Panc1 (cell line): ENCODE measurements at regions not wholly inside any gene's neighbourhood (a gene's known extent, or its start where the extent isn't known, plus 50 kb on each side); places are given as distances from the start of the nearest gene placed in this dataset.

ENCODE experiments used
- ATAC-seq: fragments of 200-7000 bp; cut with Tn5 transposase; 2 replicates; pipeline ENCODE4 v1.9.1; 2020; ENCODE audit warnings: mild to moderate bottlenecking, moderate library complexity
- BruUV-seq: library from RNA; stranded (reverse); fragments of 400-500 nt; replicated peaks from 2 replicates; lab custom pipeline; 2021; lab: Mats Ljungman, UMichigan
- CTCF ChIA-PET: fragments of 300-600 bp; sonication (Branson Sonifier 250); formaldehyde crosslinking; loops from one replicate; lab custom pipeline; 2022; ENCODE audit warnings: antibody characterized with exemption; lab: Charles Lee
- POLR2A ChIA-PET: fragments of 300-600 bp; sonication (Branson Sonifier 250); formaldehyde crosslinking; loops from one replicate; lab custom pipeline; 2022; ENCODE audit warnings: antibody characterized with exemption; lab: Charles Lee
- DNase-seq: peaks from one replicate; pipeline ENCODE4 v3.0.0-alpha.2; 2010; ENCODE audit warnings: low read depth, low spot score
- H3K27ac ChIP-seq: 2 replicates; pipeline ENCODE4 v1.5.1; 2011; ENCODE audit warnings: mild to moderate bottlenecking, low read length, inconsistent platforms
- H3K27me3 ChIP-seq: fragments of 200-500 bp; sonication (Bioruptor generic); 2 replicates; pipeline ENCODE4 v1.6.0; 2014; ENCODE audit warnings: low read length, inconsistent platforms; ENCODE audit not compliant: control insufficient read depth, insufficient read depth
- H3K36me3 ChIP-seq: fragments of 200-500 bp; sonication (Bioruptor generic); 2 replicates; pipeline ENCODE4 v1.5.1; 2014; ENCODE audit warnings: inconsistent platforms, mild to moderate bottlenecking, low read length, moderate library complexity; ENCODE audit not compliant: control insufficient read depth, insufficient read depth
- H3K4me1 ChIP-seq: 2 replicates; pipeline ENCODE4 v1.5.1; 2011; ENCODE audit warnings: inconsistent platforms, mild to moderate bottlenecking, low read length, moderate library complexity; ENCODE audit not compliant: control insufficient read depth, insufficient read depth
- H3K4me3 ChIP-seq, 2 experiments: 2 replicates each; pipeline ENCODE4 v1.5.1; 2011 to 2012; ENCODE audit warnings: low read depth in 2 of 2, low read length in 2 of 2, mild to moderate bottlenecking in 2 of 2, inconsistent platforms in 1 of 2, moderate library complexity in 1 of 2
- H3K9me3 ChIP-seq: fragments of 200-500 bp; sonication (Bioruptor generic); 2 replicates; pipeline ENCODE4 v1.5.1; 2014; ENCODE audit warnings: low read depth, mild to moderate bottlenecking, inconsistent platforms, low read length, moderate library complexity; ENCODE audit not compliant: control insufficient read depth, insufficient read depth
- CTCF ChIP-seq: fragments of 450-650 bp; IDR thresholded peaks from 2 replicates; pipeline ENCODE4 v1.5.1; 2017; ENCODE audit warnings: mild to moderate bottlenecking
- POLR2AphosphoS5 ChIP-seq: IDR thresholded peaks from 2 replicates; pipeline ENCODE4 v1.6.1; 2012; ENCODE audit warnings: mild to moderate bottlenecking, low read depth, low read length, moderate library complexity
- REST ChIP-seq, 2 experiments: IDR thresholded peaks; 2 replicates each; pipeline ENCODE4 v1.6.1; 2011 to 2012; ENCODE audit warnings: low read depth in 2 of 2, control low read depth in 1 of 2, low read length in 1 of 2, mild to moderate bottlenecking in 1 of 2, moderate library complexity in 1 of 2; ENCODE audit not compliant: insufficient read depth in 1 of 2
- SIN3A ChIP-seq: IDR thresholded peaks from 2 replicates; pipeline ENCODE4 v1.6.1; 2012; ENCODE audit warnings: low read depth, mild to moderate bottlenecking, low read length, moderate library complexity, borderline replicate concordance; ENCODE audit not compliant: insufficient read depth
- TCF7L2 ChIP-seq: IDR thresholded peaks from 2 replicates; pipeline ENCODE4 v1.6.1; 2011; ENCODE audit warnings: mild to moderate bottlenecking, low read depth, low read length, inconsistent platforms
- in situ Hi-C: cut with HindIII; loops from 2 replicates; pipeline ENCODE4 v1.10.0; 2016; ENCODE audit warnings: low sequenced_read_pairs, low pct_unique_long_range_greater_than_20kb
- intact Hi-C: fragments of 100-400 bp; cut with micrococcal nuclease; formaldehyde crosslinking; loops from one replicate; pipeline ENCODE4 v1.10.0; 2022; ENCODE audit not compliant: unreplicated experiment

- Histone ChIP-seq H3K27ac (no peak overlapping the region), H3K9me3 (no peaks in the 10 kb centered on the region), H3K4me3 (no peak overlapping the region), H3K4me1 (no peaks in the 10 kb centered on the region), H3K36me3 (no peaks in the 10 kb centered on the region), H3K27me3 (no peaks in the 10 kb centered on the region)
- in situ Hi-C loops = no loop called here
- intact Hi-C loops = no loop called here
- POLR2A ChIA-PET = no interaction called here
- no peak for DNase-seq
- BruUV-seq = no TSS peak
- no peak for ATAC-seq
- CTCF ChIA-PET = no interaction called here
- TF ChIP-seq SIN3A = no peak
- TF ChIP-seq REST (IDR thresholded peaks at IDR 0.05; ENCODE audit: insufficient read depth in 1 of 2, low read depth in 2 of 2, low read length in 1 of 2) = no peak
- TF ChIP-seq POLR2AphosphoS5 = no peak
- no peak for TF ChIP-seq TCF7L2
- no peak for TF ChIP-seq CTCF
These were observed 411.0 kb downstream of the EPHA7 start for GRCh38 chr6:93008375-93008774.

GRCh38 chr6:92989656-92990055, 429.7 kb downstream of the EPHA7 start:
- no peak overlapping the region for H3K27ac ChIP-seq
- H3K27me3 ChIP-seq = no peaks in the 10 kb centered on the region
- TF ChIP-seq CTCF (no peak), REST (IDR thresholded peaks at IDR 0.05; ENCODE audit: insufficient read depth in 1 of 2, low read depth in 2 of 2, low read length in 1 of 2) (no peak), SIN3A (no peak), TCF7L2 (no peak), POLR2AphosphoS5 (no peak)
- no peaks in the 10 kb centered on the region for H3K9me3 ChIP-seq
- BruUV-seq = no TSS peak
- in situ Hi-C loops (no loop called here), intact Hi-C loops (no loop called here)
- DNase-seq = no peak
- H3K4me3 ChIP-seq = no peak overlapping the region
- CTCF ChIA-PET = no interaction called here
- no peak for ATAC-seq
- H3K4me1 ChIP-seq = no peaks in the 10 kb centered on the region
- no peaks in the 10 kb centered on the region for H3K36me3 ChIP-seq
- POLR2A ChIA-PET = no interaction called here
